Tibial nerve (tissue), 4 donors: ENCODE measurements at regions not wholly inside any gene's neighbourhood (a gene's known extent, or its start where the extent isn't known, plus 50 kb on each side); places are given as distances from the start of the nearest gene placed in this dataset.

Experiments used
- CTCF ChIP-seq, 5 experiments: fragments of 200-600 bp in 3 of 5; fragments of 450-650 bp in 2 of 5; sonication (generic) in 3 of 5; IDR thresholded peaks; one replicate each; pipeline ENCODE4 v1.5.1; 2016 to 2019; ENCODE audit warnings: antibody characterized with exemption in 5 of 5, mild to moderate bottlenecking in 3 of 5, moderate library complexity in 2 of 5
- EP300 ChIP-seq, 2 donors: sonication (generic); formaldehyde crosslinking; IDR thresholded peaks; one replicate each; pipeline ENCODE4 v1.6.1; 2017; ENCODE audit warnings: antibody characterized with exemption in 2 of 2, mild to moderate bottlenecking in 1 of 2
- POLR2A ChIP-seq, 2 donors: fragments of 450-650 bp; IDR thresholded peaks; one replicate each; pipeline ENCODE4 v1.6.1; 2017; ENCODE audit warnings: antibody characterized with exemption in 2 of 2, mild to moderate bottlenecking in 2 of 2, moderate library complexity in 2 of 2

GRCh38 chr5:93192087-93192486 is 388.9 kb downstream of the NR2F1-AS1 start:
- no peak for TF ChIP-seq CTCF (IDR thresholded peaks at IDR 0.05)
- TF ChIP-seq POLR2A (IDR thresholded peaks at IDR 0.05) = no peak
- TF ChIP-seq EP300 (IDR thresholded peaks at IDR 0.05) = no peak
